RWPE1 (cell line): ENCODE measurements at regions not wholly inside any gene's neighbourhood (a gene's known extent, or its start where the extent isn't known, plus 50 kb on each side); places are given as distances from the start of the nearest gene placed in this dataset.

ENCODE experiments used
- CTCF ChIA-PET: fragments of 350-600 bp; sonication (Branson Sonifier 250); formaldehyde crosslinking; extraction: SDS; loops from one replicate; lab custom pipeline; 2021; lab: Yijun Ruan, JAX
- POLR2A ChIA-PET: fragments of 400-600 bp; formaldehyde crosslinking; extraction: SDS; loops from one replicate; lab custom pipeline; 2020; ENCODE audit warnings: antibody characterized with exemption; ENCODE audit not compliant: low non-redundant PET; lab: Yijun Ruan, JAX
- DNase-seq: peaks from one replicate; pipeline ENCODE4 v3.0.0; 2012; ENCODE audit warnings: low spot score
- H3K27ac ChIP-seq: fragments of 450-650 bp; 2 replicates; pipeline ENCODE4 v1.5.1; 2017
- TF ChIP-seq, protein P1 (sequence below): fragments of 450-650 bp; conservative IDR thresholded peaks from 2 replicates; pipeline ENCODE4 v1.5.1; 2017; ENCODE audit warnings: low read depth, mild to moderate bottlenecking

DNA sequence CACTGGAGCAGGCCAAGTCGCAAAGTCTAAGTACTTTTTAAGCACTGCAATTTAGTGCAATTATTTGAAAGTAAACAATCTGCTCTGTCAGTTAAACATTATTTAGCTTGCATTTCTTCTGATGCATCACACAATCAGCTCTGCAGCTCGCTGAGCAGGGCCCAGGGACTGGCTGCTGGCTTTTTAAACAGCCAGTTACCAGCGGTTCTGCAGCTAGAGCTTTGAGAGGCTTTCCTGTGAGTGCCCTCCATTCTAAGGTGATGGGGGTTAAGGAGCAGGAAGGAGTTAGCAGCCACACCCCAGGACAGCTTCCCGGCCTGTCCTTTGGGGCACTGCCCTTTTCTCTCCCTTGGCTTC lies 154.3 kb downstream of the SALL1 start:
- no peak overlapping the region for H3K27ac ChIP-seq
- ChIA-PET POLR2A (no interaction called here), CTCF (no interaction called here)
- TF ChIP-seq, protein P1, sequence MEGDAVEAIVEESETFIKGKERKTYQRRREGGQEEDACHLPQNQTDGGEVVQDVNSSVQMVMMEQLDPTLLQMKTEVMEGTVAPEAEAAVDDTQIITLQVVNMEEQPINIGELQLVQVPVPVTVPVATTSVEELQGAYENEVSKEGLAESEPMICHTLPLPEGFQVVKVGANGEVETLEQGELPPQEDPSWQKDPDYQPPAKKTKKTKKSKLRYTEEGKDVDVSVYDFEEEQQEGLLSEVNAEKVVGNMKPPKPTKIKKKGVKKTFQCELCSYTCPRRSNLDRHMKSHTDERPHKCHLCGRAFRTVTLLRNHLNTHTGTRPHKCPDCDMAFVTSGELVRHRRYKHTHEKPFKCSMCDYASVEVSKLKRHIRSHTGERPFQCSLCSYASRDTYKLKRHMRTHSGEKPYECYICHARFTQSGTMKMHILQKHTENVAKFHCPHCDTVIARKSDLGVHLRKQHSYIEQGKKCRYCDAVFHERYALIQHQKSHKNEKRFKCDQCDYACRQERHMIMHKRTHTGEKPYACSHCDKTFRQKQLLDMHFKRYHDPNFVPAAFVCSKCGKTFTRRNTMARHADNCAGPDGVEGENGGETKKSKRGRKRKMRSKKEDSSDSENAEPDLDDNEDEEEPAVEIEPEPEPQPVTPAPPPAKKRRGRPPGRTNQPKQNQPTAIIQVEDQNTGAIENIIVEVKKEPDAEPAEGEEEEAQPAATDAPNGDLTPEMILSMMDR: no peak
- DNase-seq: no peak

DNA sequence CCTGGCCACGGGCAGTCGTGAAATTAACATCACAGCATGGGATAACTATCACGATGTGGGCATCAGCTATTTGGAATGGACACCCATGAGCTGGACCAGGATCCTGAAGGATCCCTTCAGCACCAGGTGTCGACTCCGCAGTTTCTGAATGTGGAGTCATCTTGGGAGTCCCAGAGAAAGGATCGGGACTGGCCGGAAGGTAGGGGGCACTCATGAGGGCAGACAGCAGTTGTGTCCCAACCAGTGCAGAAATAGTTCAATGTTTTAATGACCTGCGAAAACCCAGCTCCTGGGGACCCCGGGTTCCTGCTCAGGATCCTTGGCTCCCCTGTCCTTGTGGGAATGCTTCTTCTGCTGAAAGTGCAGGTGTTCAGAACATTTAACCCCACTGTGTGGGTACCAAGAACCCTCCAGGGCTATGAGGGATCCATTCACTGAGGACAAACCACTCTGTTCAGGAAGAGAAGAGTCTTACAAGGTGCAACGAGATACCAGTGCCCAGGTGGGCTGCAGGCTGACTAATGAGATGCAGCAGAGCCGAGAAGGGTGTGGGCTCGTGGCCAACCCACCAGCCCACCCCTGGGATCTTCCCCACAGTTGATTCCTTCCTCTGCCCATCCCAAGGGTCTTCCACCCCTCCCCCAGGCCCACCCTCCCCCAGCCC lies 154.8 kb downstream of the SALL1 start:
- no peak for DNase-seq
- H3K27ac ChIP-seq: no peak overlapping the region
- ChIA-PET POLR2A (no interaction called here), CTCF (no interaction called here)
- TF ChIP-seq, protein P1: no peak

GRCh38 chr16:50994995-50995394 lies 156.1 kb downstream of the SALL1 start:
- CTCF ChIA-PET: no interaction called here
- no peak for DNase-seq
- POLR2A ChIA-PET: no interaction called here
- no peak overlapping the region for H3K27ac ChIP-seq
- TF ChIP-seq, protein P1: no peak

DNA sequence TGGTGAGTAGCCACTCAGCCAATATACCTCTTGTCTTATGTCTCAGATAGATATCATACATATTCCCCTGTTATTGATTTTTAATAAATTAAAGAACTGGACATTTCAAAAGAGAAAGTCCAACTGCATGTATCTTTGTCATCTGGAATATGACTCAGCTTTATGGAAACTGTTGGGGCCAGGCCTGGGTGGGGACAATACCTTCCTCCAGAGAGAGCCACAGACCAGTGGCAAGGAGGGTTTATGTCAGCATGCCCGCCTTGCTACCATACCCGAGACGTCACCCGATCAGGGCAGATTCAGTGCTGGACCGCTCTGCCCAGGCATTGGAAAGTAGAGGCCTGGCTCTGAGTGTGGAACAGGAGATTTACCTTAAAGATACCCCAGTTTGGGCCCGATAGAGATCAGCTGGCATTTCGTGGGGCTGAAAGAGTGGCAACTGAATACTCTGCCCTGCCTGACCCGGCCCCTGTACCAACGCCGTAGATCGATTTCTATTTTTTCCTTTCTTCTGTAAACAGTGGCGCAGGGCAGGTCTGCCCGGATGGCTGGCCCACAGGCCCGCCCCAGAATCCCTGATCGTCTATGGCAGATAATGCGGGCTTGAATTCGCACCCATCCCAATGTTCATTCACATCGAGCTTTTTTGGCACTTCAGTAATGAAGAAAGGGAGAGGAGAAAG lies 158.6 kb downstream of the SALL1 start:
- TF ChIP-seq, protein P1: no peak
- POLR2A ChIA-PET: no interaction called here
- CTCF ChIA-PET: interaction anchor here (0.6 kb wide), 2 partner anchors 12 to 100 kb away, joined by 3 to 4 read pairs; no protein-coding TSS in a partner anchor
- H3K27ac ChIP-seq: no peak overlapping the region
- DNase-seq: no peak

- H3K27ac ChIP-seq: no peak overlapping the region
- CTCF ChIA-PET: no interaction called here
- TF ChIP-seq, protein P1: no peak
Measured at GRCh38 chr16:50991436-50991835, 159.6 kb downstream of the SALL1 start.

GRCh38 chr16:50991006-50991405 lies 160.1 kb downstream of the SALL1 start:
- no peak for DNase-seq
- POLR2A ChIA-PET: no interaction called here
- TF ChIP-seq, protein P1: no peak
- CTCF ChIA-PET: no interaction called here
- no peak overlapping the region for H3K27ac ChIP-seq

More at GRCh38 chr16:50991436-50991835, 159.6 kb downstream of the SALL1 start:
- no peak for DNase-seq
- POLR2A ChIA-PET: no interaction called here
